ENCODE measurements at regions not wholly inside any gene's neighbourhood (a gene's known extent, or its start where the extent isn't known, plus 50 kb on each side); places are given as distances from the start of the nearest gene placed in this dataset.

DNA sequence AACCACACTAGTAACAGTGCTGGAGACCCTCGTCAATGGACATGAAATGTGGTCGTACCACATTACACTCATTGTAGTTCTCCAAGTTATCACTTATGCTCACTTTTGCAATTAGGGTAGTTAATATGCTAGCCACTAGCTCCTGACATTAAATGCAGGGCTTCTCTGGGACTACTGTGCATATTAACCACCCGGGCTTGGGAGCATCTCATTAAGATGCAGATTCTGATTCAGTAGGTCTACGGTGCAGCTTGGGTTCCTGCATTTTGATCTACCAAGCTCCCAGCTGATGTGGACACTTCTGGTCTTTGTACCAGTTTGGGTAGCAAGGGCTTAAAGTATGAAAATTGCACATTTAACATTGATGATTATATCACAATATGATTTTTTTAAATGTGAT is 98.0 kb downstream of the ZFP64 start:
- no peak for TF ChIP-seq KDM1A (IDR thresholded peaks at IDR 0.05; ENCODE audit: borderline replicate concordance, low read length)
- no peak for TF ChIP-seq SRF (IDR thresholded peaks at IDR 0.05; ENCODE audit: low read depth, low read length)
- TF ChIP-seq, protein P1, sequence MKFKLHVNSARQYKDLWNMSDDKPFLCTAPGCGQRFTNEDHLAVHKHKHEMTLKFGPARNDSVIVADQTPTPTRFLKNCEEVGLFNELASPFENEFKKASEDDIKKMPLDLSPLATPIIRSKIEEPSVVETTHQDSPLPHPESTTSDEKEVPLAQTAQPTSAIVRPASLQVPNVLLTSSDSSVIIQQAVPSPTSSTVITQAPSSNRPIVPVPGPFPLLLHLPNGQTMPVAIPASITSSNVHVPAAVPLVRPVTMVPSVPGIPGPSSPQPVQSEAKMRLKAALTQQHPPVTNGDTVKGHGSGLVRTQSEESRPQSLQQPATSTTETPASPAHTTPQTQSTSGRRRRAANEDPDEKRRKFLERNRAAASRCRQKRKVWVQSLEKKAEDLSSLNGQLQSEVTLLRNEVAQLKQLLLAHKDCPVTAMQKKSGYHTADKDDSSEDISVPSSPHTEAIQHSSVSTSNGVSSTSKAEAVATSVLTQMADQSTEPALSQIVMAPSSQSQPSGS (IDR thresholded peaks at IDR 0.05; ENCODE audit: low read length): no peak

All from H1 (cell line).